ENCODE measurements at regions not wholly inside any gene's neighbourhood (a gene's known extent, or its start where the extent isn't known, plus 50 kb on each side); places are given as distances from the start of the nearest gene placed in this dataset.

GRCh38 chr3:43783987-43784639, 93.4 kb downstream of the ABHD5 start:
- DNase-seq (ENCODE audit: low read depth): no peak

DNA sequence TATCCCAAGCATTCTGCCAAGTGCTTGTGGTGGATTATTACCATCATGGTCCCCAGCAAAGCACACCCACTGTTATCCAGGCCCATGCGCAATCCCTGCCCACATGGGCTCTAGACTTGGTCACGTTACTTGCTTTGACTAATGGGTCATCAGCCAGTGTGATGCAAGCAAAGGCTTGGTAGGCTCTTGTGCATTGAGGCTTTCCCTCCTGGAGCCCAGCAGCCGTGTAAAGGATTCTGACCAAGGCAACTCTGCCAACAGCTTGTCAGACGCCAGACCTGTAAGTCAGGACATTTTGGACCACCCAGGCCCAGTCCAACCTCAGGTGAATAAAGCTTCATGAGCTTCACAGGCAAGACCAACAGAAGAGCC, 93.9 kb downstream of the ABHD5 start:
- no peak for DNase-seq (ENCODE audit: low read depth)

GRCh38 chr3:43785551-43785950, 94.8 kb downstream of the ABHD5 start:
- no peak for DNase-seq (ENCODE audit: low read depth)

DNA sequence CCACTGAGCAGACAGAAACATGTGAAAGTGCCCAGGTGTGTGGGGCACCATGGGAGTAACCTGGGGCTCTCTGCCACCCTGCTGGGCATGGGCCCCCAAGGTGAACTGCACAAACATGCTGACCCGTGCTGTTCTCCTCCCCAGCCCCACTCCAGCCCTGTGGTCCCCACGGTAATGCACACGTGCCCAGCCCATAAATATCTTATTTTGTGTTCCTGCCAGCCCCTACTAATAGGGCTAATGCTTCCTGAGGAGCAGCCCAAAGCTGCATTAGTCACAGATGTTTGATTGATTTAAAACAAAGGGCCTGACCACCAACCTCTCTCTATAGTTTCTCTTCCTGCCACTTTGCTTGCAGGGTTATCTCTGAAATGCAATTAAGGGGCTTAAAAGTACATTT, 95.4 kb downstream of the ABHD5 start:
- DNase-seq (ENCODE audit: low read depth): no peak

- DNase-seq (ENCODE audit: low read depth): no peak
These were observed 96.0 kb downstream of the ABHD5 start for GRCh38 chr3:43786526-43787305.

- no peak for DNase-seq (ENCODE audit: low read depth)
These were observed 96.6 kb downstream of the ABHD5 start for GRCh38 chr3:43787330-43787729.

- DNase-seq (ENCODE audit: low read depth): no peak
These were observed 98.3 kb downstream of the ABHD5 start for GRCh38 chr3:43789028-43789427.

- no peak for DNase-seq (ENCODE audit: low read depth)
These were observed 99.3 kb downstream of the ABHD5 start for GRCh38 chr3:43790060-43790459.

DNA sequence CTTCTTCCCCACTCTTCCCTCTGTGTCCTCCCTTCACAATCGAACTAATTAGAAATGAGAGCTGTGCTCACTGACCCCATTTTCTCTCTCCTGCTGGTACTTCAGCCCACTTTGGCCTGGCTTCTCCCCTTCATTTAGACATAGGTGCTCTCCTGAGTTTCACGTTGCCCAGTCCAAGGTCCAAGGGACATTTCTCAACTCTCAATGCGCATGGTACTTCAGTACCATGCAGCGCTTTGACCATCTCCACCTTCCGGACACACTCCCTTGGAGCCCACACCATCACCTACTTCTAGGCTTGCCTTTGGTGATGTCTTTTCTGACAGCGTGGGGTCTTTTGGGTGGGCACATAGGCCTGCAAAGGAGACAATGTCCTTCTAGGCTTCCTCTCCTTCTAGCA, 99.7 kb downstream of the ABHD5 start:
- DNase-seq (ENCODE audit: low read depth): no peak

- DNase-seq (ENCODE audit: low read depth): no peak
These were observed 100.5 kb downstream of the ABHD5 start for GRCh38 chr3:43791246-43791645.

- DNase-seq (ENCODE audit: low read depth): no peak
These were observed 102.2 kb downstream of the ABHD5 start for GRCh38 chr3:43792904-43793303.

GRCh38 chr3:43793648-43794372, 103.1 kb downstream of the ABHD5 start:
- no peak for DNase-seq (ENCODE audit: low read depth)

GRCh38 chr3:43794776-43795175, 104.0 kb downstream of the ABHD5 start:
- DNase-seq (ENCODE audit: low read depth): peak; percentile 79

- no peak for DNase-seq (ENCODE audit: low read depth)
These were observed 104.8 kb downstream of the ABHD5 start for GRCh38 chr3:43795491-43795890.

DNA sequence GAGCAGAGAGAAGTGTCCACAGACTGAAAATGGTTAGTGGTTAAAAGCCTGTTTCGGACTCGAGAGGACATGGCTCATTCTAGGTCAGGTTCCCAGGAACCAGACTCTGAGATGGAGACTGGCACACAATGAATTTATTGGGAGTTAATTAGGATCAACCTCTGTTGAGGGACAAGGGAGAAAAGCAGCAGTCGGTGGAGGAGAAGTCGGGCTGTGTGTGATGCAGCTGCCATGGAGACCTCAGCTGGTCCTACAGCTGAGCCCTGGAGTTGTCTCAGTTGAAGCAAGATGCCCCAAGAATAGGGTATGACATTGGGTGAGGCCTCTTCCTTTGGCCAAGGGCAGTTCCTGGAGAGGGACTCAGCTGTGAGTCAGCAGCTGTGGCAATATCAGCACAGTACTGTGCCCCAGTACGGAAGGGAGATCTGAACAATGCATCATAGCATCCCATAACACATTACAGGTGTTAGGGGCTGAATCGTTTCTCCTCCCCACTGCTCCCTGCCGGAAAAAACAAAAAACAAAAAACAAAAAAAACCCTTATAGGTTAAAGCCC, 105.4 kb downstream of the ABHD5 start:
- no peak for DNase-seq (ENCODE audit: low read depth)

DNA sequence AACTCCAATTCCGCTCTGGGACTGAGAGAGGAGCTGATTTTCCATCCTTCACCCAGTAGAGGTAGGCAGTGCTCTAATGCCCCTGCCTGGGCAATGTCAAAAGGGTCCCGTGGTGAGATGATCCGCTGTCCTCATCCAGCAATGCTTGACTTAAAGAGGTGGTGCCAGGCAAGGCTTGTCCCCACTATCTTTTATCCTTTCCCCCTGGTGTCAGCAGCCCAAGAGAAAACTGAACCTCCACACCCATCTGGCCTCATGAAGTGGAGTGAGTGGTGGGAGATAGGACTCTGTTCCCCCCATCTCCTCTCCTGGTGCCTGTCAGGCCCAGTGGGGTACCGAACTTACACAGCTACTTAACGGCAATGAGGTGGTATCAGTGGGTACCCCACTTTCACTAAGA, 107.1 kb downstream of the ABHD5 start:
- no peak for DNase-seq (ENCODE audit: low read depth)

DNA sequence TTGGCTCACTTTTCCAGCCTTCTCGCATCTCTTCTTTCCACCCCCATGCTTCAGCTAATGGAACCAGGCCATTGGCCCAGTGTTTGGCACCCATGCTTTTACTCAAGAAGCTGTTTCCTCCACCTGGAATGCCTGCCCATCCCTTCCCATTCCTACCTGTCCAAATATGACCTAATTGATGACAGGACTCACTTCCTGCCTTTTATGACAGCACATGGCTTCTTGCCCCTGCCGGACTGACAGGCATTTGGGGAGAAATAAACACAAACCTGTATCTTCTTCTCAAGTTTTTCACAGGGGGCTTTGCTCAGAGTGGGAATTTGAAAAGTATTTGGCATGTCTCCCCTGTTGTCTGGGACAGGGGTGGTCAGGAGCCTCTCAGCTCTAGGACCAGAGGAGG, 120.1 kb downstream of the ABHD5 start:
- no peak for DNase-seq (ENCODE audit: low read depth)

GRCh38 chr3:43814461-43814860, 123.7 kb downstream of the ABHD5 start:
- no peak for DNase-seq (ENCODE audit: low read depth)

DNA sequence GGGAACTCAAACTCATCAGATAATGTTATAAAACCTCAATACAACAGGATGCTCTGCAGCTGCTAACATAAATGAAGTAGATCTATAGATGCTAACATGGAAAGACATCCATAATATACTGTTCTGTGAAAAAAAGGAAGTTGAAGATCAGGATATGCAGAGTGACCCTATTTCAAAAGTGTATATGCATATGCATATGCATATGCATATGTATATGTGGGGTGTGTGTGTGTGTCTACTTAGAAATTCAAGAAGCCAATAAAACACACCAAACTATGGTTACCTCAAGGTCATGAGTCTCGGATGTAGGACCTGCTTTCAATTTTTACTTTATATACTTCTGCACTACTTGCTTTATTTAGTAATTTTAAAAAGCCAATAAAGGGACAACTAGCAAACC, 125.6 kb downstream of the ABHD5 start:
- no peak for DNase-seq (ENCODE audit: low read depth)

DNA sequence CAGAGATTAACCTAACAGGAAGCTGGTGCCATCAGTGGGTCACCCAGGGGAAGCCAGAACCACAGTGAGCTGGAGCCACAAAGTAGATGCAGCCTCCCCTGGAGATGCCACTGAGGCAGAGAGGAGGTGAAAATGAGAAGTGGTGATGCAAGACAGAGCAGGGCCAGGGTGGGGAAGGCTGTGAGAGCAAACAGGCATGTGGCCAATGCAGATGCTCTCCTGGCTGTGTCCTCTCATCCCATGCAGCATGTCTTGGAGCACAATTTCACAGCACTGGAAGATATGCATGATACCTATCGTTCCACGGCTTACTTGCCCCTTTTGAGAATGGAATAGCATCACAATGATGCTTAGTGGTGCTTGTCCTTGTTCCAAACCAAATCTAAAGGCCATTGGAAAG, 126.3 kb downstream of the ABHD5 start:
- DNase-seq (ENCODE audit: low read depth): no peak

DNA sequence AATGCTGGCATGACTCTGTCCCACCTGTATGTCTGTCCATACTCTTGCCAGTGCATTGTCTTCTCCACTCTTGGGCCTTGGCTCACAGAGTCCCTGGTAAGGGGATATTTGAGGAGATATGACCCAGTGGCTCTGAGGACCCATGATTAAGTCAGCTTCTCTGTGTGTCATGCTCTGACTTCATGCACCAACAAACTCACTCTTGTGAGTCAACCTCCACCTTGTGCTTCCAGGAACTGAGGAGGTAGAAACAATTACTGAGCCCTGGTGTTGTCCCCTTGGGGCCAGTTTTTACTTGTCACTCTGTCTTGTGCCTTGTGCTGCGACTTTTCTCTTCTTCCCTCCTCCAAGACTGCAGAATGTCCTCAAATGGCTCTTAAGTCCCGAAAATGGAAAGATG, 127.1 kb downstream of the ABHD5 start:
- DNase-seq (ENCODE audit: low read depth): no peak

GRCh38 chr3:43818229-43818628, 127.5 kb downstream of the ABHD5 start:
- DNase-seq (ENCODE audit: low read depth): no peak
